Hepatocyte (in vitro differentiated cells): ENCODE measurements at regions not wholly inside any gene's neighbourhood (a gene's known extent, or its start where the extent isn't known, plus 50 kb on each side); places are given as distances from the start of the nearest gene placed in this dataset.
"Not testable (repeated sequence)": the region's sequence is repeated elsewhere in the genome, so short reads cannot be mapped to it uniquely, and the experiment has no call there.

ENCODE experiments used
- DNase-seq: peaks from one replicate; pipeline ENCODE4 v3.0.0-alpha.2; 2016; ENCODE audit warnings: low spot score
- H2AFZ ChIP-seq: fragments of 200-600 bp; sonication (generic); 2 replicates; pipeline ENCODE4 v1.6.0; 2016; ENCODE audit warnings: antibody characterized with exemption, mild to moderate bottlenecking
- H3K27ac ChIP-seq: fragments of 200-600 bp; sonication (generic); 2 replicates; pipeline ENCODE4 v1.5.1; 2016; ENCODE audit warnings: mild to moderate bottlenecking
- H3K27me3 ChIP-seq: fragments of 200-600 bp; sonication (generic); 2 replicates; pipeline ENCODE4 v1.6.1; 2016
- H3K36me3 ChIP-seq: fragments of 200-600 bp; sonication (generic); replicated peaks from 2 replicates; pipeline ENCODE4 v1.5.1; 2016; ENCODE audit warnings: low read depth; ENCODE audit not compliant: insufficient read depth
- H3K4me1 ChIP-seq: fragments of 200-600 bp; sonication (generic); 2 replicates; pipeline ENCODE4 v1.5.1; 2016; ENCODE audit warnings: mild to moderate bottlenecking, moderate library complexity; ENCODE audit not compliant: insufficient read depth
- H3K4me2 ChIP-seq: fragments of 200-600 bp; sonication (generic); 2 replicates; pipeline ENCODE4 v1.6.0; 2016
- H3K4me3 ChIP-seq: fragments of 200-600 bp; sonication (generic); 2 replicates; pipeline ENCODE4 v1.5.1; 2016; ENCODE audit warnings: mild to moderate bottlenecking
- H3K79me2 ChIP-seq: fragments of 200-600 bp; sonication (generic); 2 replicates; pipeline ENCODE4 v1.6.0; 2017; ENCODE audit warnings: mild to moderate bottlenecking
- H3K9me2 ChIP-seq: fragments of 200-600 bp; sonication (generic); replicated peaks from 2 replicates; pipeline ENCODE4 v1.6.0; 2017; ENCODE audit warnings: mild to moderate bottlenecking; ENCODE audit not compliant: insufficient read depth
- H3K9me3 ChIP-seq: fragments of 200-600 bp; sonication (generic); 2 replicates; pipeline ENCODE4 v1.5.1; 2016; ENCODE audit warnings: low read depth, mild to moderate bottlenecking
- H4K20me1 ChIP-seq: fragments of 200-600 bp; sonication (generic); 2 replicates; pipeline ENCODE4 v1.6.0; 2016; ENCODE audit warnings: mild to moderate bottlenecking; ENCODE audit not compliant: insufficient read depth, poor library complexity, severe bottlenecking
- EZH2 ChIP-seq: fragments of 200-600 bp; sonication (generic); IDR thresholded peaks from 2 replicates; pipeline ENCODE4 v1.6.1; 2016; ENCODE audit warnings: antibody characterized with exemption, mild to moderate bottlenecking, borderline replicate concordance
- EZH2phosphoT487 ChIP-seq: fragments of 200-600 bp; sonication (generic); IDR thresholded peaks from one replicate; pipeline ENCODE4 v1.6.1; 2018; ENCODE audit warnings: antibody characterized with exemption, mild to moderate bottlenecking, low read depth, moderate library complexity; ENCODE audit not compliant: unreplicated experiment, severe bottlenecking
- whole genome bisulfite sequencing: methylation state at CpG from one replicate; pipeline ENCODE4 v1.1.6; 2016; ENCODE audit warnings: low lambda C conversion rate; ENCODE audit errors: missing lambda C conversion rate; 5-methylcytosine and 5-hydroxymethylcytosine counted together
- TF ChIP-seq, protein P1 (sequence below): fragments of 200-600 bp; sonication (generic); IDR thresholded peaks from 2 replicates; pipeline ENCODE4 v1.5.1; 2016; ENCODE audit warnings: antibody characterized with exemption, mild to moderate bottlenecking; ENCODE audit not compliant: poor library complexity

DNA sequence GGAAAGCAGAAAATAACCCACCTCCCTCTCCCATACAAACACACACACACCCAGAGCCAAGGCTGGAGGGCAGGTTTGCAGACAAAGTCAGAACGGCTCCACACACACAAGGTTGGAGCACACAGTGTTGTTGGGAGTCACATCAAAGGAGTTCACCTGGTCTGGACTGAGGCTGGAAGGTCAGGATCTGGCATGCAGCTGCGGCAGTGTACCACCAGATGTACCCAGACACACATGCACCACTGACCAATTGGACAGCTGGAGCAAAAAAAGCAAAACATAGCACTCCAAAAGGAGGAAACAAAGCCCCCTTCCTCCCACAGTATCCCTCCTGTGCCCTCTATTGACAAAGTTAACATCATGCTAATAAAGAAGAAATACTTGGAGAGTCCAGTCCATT is 94.6 kb upstream of the KIF2A start:
- Histone ChIP-seq H3K79me2 (no peaks in the 10 kb centered on the region), H3K4me3 (no peak overlapping the region), H3K4me1 (no peaks in the 10 kb centered on the region), H3K9me2 (no peaks in the 10 kb centered on the region), H4K20me1 (no peaks in the 10 kb centered on the region), H3K27me3 (no peaks in the 10 kb centered on the region), H3K27ac (no peak overlapping the region), H2AFZ (no peak overlapping the region), H3K9me3 (no peaks in the 10 kb centered on the region), H3K36me3 (no peaks in the 10 kb centered on the region), H3K4me2 (no peak overlapping the region)
- no peak for TF ChIP-seq EZH2phosphoT487
- TF ChIP-seq, protein P1, sequence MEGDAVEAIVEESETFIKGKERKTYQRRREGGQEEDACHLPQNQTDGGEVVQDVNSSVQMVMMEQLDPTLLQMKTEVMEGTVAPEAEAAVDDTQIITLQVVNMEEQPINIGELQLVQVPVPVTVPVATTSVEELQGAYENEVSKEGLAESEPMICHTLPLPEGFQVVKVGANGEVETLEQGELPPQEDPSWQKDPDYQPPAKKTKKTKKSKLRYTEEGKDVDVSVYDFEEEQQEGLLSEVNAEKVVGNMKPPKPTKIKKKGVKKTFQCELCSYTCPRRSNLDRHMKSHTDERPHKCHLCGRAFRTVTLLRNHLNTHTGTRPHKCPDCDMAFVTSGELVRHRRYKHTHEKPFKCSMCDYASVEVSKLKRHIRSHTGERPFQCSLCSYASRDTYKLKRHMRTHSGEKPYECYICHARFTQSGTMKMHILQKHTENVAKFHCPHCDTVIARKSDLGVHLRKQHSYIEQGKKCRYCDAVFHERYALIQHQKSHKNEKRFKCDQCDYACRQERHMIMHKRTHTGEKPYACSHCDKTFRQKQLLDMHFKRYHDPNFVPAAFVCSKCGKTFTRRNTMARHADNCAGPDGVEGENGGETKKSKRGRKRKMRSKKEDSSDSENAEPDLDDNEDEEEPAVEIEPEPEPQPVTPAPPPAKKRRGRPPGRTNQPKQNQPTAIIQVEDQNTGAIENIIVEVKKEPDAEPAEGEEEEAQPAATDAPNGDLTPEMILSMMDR, result no peak
- WGBS, result 83% methylated on average over 2 of the region's 2 CpGs
- no peak for DNase-seq

DNA sequence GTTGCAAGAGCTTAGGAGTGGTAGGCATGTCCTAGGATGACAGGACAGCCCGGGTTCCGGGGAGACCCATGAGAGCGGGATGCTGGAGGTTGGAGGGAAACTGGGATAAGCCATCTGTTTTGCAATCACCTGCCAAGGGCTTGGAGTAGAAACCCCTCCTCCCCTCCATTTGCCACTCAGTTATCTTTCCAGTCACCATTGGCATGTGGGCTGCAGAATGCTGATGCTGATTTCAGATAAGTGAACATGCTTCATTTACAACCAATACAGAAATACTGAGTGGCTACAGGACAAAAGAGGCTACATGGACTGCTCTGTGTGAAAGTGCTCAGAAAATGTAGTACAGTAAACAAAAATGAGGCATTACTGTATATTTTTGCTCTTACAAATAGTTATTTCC is 93.4 kb upstream of the KIF2A start:
- TF ChIP-seq EZH2phosphoT487 (no peak), EZH2 (no peak)
- TF ChIP-seq, protein P1, result no peak
- Histone ChIP-seq H3K27ac (no peak overlapping the region), H2AFZ (no peak overlapping the region), H3K4me3 (no peak overlapping the region), H3K27me3 (no peaks in the 10 kb centered on the region), H3K4me2 (no peak overlapping the region), H3K36me3 (no peaks in the 10 kb centered on the region), H3K9me2 (no peaks in the 10 kb centered on the region), H3K79me2 (no peaks in the 10 kb centered on the region), H4K20me1 (no peaks in the 10 kb centered on the region), H3K9me3 (no peaks in the 10 kb centered on the region), H3K4me1 (no peaks in the 10 kb centered on the region)
- DNase-seq, result no peak
- WGBS, result 95% methylated on average over 3 of the region's 3 CpGs

DNA sequence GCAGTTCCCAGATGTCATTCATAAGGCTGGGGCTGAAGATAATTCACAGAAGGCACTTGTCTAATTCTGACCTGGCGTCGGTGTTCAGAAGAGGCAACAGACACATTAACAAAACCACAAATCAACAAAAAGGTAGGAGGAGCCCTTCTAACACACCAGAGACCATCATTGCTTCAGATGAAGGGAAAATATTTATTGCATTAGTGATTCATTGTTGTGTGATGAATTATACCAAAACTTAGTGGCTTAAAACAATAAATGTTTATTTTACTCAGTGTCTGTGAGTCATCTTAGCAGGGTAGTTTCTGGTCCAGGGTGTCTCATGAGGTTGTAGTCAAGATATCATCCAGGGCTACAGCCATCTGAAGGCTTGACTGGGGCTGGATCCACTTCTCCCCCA is 91.3 kb upstream of the KIF2A start:
- 86% methylated on average over 2 of the region's 2 CpGs for WGBS
- H3K9me3 ChIP-seq, result no peaks in the 10 kb centered on the region
- no peak overlapping the region for H3K4me3 ChIP-seq
- no peaks in the 10 kb centered on the region for H3K4me1 ChIP-seq
- no peak overlapping the region for H3K4me2 ChIP-seq
- no peak overlapping the region for H3K27ac ChIP-seq
- H2AFZ ChIP-seq, result no peak overlapping the region
- H3K27me3 ChIP-seq, result no peaks in the 10 kb centered on the region
- H3K36me3 ChIP-seq, result no peaks in the 10 kb centered on the region
- H3K9me2 ChIP-seq, result no peaks in the 10 kb centered on the region
- no peak for DNase-seq
- no peak for TF ChIP-seq EZH2
- TF ChIP-seq, protein P1, result no peak
- TF ChIP-seq EZH2phosphoT487, result no peak
- H3K79me2 ChIP-seq, result no peaks in the 10 kb centered on the region
- H4K20me1 ChIP-seq, result no peaks in the 10 kb centered on the region

DNA sequence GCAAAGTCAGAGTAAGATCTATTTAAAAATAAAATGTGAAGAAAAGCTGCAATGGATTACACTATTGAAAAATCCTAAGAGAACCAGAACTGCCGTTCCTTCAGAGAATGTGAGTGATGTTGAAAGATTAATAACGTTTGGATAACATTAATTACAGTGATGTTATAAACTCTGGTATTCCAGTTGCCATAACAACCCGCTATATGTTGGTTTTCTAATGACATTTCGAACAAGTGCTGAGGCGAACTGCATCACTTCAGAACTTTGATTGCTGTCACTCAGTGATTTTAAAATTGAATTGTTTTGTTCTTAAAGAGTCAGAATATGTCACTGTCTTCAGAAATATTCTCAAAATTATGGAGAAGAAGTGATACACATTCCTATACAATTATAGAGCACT is 89.4 kb upstream of the KIF2A start:
- H3K27ac ChIP-seq, H3K36me3 ChIP-seq, H3K4me3 ChIP-seq, H3K27me3 ChIP-seq, H3K4me2 ChIP-seq, H4K20me1 ChIP-seq, H3K4me1 ChIP-seq, H3K9me3 ChIP-seq, H3K9me2 ChIP-seq, DNase-seq, H3K79me2 ChIP-seq, H2AFZ ChIP-seq: not testable (repeated sequence)
- 85% methylated on average over 5 of the region's 5 CpGs for WGBS

DNA sequence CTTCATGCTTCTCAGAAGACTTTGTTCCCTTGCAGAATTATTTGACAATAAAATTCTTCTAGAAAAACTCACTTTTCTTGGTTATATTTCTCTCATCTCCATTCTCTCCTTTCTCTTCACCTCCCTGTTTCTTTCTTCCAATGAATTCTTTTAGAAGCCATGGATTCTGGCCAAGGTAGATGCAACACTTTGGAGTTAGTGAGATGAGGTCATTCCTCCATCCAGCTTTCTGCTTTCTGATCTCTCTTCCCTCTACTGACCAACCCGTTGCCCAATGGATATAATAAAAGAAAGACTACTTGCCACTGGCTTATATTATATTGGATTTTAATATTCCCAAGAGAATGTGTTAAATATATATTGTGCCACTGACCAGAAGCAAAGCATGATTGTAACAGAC is 88.9 kb upstream of the KIF2A start:
- H3K4me3 ChIP-seq, H3K4me1 ChIP-seq, H3K36me3 ChIP-seq, H3K4me2 ChIP-seq, H3K9me3 ChIP-seq, H4K20me1 ChIP-seq, DNase-seq, H3K79me2 ChIP-seq, H2AFZ ChIP-seq, H3K27me3 ChIP-seq, H3K9me2 ChIP-seq, H3K27ac ChIP-seq: not testable (repeated sequence)
- WGBS, result 83% methylated on average over 1 of the region's 1 CpG

DNA sequence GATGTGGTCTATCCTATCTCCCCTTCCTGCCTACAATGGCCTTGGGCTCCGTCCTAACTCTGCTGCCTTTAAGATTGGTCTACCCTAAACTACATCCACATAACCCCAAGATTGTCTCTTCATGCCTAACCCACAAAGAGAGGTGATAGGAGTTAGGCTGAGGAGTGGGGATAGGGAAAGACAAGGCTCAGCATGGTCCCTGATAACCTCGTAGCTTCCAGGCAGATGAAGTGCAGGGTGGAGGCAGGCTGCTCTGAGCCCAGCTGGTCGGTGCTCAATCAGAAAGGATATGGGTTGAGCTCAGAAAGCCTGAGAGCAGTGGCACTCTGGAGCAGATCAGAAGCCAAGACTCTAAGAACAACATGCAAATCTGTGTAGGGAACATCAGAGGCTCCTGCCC is 87.1 kb upstream of the KIF2A start:
- not testable (repeated sequence) for H4K20me1 ChIP-seq, H3K4me1 ChIP-seq, H3K4me3 ChIP-seq, DNase-seq, H2AFZ ChIP-seq, H3K4me2 ChIP-seq, H3K9me2 ChIP-seq, H3K79me2 ChIP-seq, H3K36me3 ChIP-seq, H3K9me3 ChIP-seq, H3K27ac ChIP-seq, H3K27me3 ChIP-seq
- WGBS, result 48% methylated on average over 3 of the region's 3 CpGs
